ENCODE measurements at regions not wholly inside any gene's neighbourhood (a gene's known extent, or its start where the extent isn't known, plus 50 kb on each side); places are given as distances from the start of the nearest gene placed in this dataset.
"Not testable (repeated sequence)": the region's sequence is repeated elsewhere in the genome, so short reads cannot be mapped to it uniquely, and the experiment has no call there.

DNA sequence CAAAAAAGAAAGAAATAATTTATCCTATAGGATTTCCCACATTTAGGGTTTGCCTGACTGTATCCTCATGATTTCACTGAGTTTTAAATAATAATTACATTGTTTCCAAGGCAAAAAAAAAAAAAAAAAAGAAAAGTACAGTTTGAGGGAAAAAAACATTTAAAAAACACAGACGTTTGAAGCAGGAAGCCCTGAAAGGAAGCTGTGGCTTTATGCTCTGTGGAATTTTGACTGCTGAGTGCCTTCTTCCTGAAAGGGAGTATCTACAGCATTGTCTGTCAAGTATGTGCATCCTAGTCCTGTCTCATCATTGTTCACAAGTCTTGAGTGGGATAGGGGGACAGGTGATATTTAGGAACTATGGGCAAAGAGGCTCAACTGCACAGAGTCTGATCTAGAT is 493.3 kb downstream of the RPIA start:
- H3K27me3 ChIP-seq; ATAC-seq; H3K9me3 ChIP-seq; H3K4me1 ChIP-seq; H3K4me3 ChIP-seq; DNase-seq; intact Hi-C loops (cut with DNase I); H3K36me3 ChIP-seq; H3K27ac ChIP-seq: not testable (repeated sequence)

- DNase-seq; H3K27me3 ChIP-seq; H3K4me3 ChIP-seq; H3K36me3 ChIP-seq; ATAC-seq; H3K9me3 ChIP-seq; H3K27ac ChIP-seq; H3K4me1 ChIP-seq; intact Hi-C loops (cut with DNase I): not testable (repeated sequence)
Observed at GRCh38 chr2:89195636-89196251, 504.3 kb downstream of the RPIA start.

GRCh38 chr2:89196719-89197118 is 505.2 kb downstream of the RPIA start:
- H3K27ac ChIP-seq; H3K36me3 ChIP-seq; H3K4me1 ChIP-seq; DNase-seq; ATAC-seq; H3K9me3 ChIP-seq; H3K27me3 ChIP-seq; H3K4me3 ChIP-seq; intact Hi-C loops (cut with DNase I): not testable (repeated sequence)

- ATAC-seq; H3K4me3 ChIP-seq; intact Hi-C loops (cut with DNase I); H3K9me3 ChIP-seq; DNase-seq; H3K27me3 ChIP-seq; H3K36me3 ChIP-seq; H3K27ac ChIP-seq; H3K4me1 ChIP-seq: not testable (repeated sequence)
Observed at GRCh38 chr2:89198026-89198425, 506.6 kb downstream of the RPIA start.

GRCh38 chr2:89199453-89200246 is 508.2 kb downstream of the RPIA start:
- H3K27me3 ChIP-seq; ATAC-seq; H3K9me3 ChIP-seq; H3K36me3 ChIP-seq; H3K27ac ChIP-seq; H3K4me1 ChIP-seq; DNase-seq; intact Hi-C loops (cut with DNase I); H3K4me3 ChIP-seq: not testable (repeated sequence)

- H3K36me3 ChIP-seq; intact Hi-C loops (cut with DNase I); H3K27ac ChIP-seq; H3K4me1 ChIP-seq; H3K27me3 ChIP-seq; H3K9me3 ChIP-seq; DNase-seq; H3K4me3 ChIP-seq; ATAC-seq: not testable (repeated sequence)
Observed at GRCh38 chr2:89200247-89200527, 508.7 kb downstream of the RPIA start.

DNA sequence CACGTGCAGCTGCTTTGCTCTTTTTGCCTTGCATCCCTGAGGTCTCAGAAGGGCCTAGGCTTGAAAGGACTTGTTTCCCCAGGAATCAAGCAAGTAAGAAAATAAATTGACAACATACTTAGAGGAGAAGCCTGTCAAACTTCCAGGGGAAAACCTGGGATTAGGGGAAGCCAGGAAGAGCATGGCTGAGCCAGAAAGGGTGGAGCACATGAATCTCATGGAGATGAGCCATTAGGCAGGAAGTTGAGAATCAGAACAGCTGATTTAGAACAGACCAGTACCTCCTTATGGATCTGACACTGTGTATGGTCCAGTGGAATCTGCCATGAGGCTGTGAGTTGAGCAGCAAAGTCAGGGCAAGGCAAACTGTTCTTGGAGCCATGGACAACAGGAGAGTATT is 511.0 kb downstream of the RPIA start:
- H3K27me3 ChIP-seq; DNase-seq; H3K9me3 ChIP-seq; H3K4me1 ChIP-seq; intact Hi-C loops (cut with DNase I); H3K36me3 ChIP-seq; H3K27ac ChIP-seq; ATAC-seq; H3K4me3 ChIP-seq: not testable (repeated sequence)

- DNase-seq (peak in 2 of 4 donors; percentile 13 to 79), ATAC-seq (peak; percentile 79)
- H3K4me1 ChIP-seq; H3K27me3 ChIP-seq; intact Hi-C loops (cut with DNase I); H3K36me3 ChIP-seq; H3K9me3 ChIP-seq; H3K27ac ChIP-seq; H3K4me3 ChIP-seq: not testable (repeated sequence)
- TF ChIP-seq, protein P1, sequence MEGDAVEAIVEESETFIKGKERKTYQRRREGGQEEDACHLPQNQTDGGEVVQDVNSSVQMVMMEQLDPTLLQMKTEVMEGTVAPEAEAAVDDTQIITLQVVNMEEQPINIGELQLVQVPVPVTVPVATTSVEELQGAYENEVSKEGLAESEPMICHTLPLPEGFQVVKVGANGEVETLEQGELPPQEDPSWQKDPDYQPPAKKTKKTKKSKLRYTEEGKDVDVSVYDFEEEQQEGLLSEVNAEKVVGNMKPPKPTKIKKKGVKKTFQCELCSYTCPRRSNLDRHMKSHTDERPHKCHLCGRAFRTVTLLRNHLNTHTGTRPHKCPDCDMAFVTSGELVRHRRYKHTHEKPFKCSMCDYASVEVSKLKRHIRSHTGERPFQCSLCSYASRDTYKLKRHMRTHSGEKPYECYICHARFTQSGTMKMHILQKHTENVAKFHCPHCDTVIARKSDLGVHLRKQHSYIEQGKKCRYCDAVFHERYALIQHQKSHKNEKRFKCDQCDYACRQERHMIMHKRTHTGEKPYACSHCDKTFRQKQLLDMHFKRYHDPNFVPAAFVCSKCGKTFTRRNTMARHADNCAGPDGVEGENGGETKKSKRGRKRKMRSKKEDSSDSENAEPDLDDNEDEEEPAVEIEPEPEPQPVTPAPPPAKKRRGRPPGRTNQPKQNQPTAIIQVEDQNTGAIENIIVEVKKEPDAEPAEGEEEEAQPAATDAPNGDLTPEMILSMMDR (IDR thresholded peaks at IDR 0.05) = peak; percentile 30 to 33
Observed at GRCh38 chr2:89205153-89205552, 513.7 kb downstream of the RPIA start.

DNA sequence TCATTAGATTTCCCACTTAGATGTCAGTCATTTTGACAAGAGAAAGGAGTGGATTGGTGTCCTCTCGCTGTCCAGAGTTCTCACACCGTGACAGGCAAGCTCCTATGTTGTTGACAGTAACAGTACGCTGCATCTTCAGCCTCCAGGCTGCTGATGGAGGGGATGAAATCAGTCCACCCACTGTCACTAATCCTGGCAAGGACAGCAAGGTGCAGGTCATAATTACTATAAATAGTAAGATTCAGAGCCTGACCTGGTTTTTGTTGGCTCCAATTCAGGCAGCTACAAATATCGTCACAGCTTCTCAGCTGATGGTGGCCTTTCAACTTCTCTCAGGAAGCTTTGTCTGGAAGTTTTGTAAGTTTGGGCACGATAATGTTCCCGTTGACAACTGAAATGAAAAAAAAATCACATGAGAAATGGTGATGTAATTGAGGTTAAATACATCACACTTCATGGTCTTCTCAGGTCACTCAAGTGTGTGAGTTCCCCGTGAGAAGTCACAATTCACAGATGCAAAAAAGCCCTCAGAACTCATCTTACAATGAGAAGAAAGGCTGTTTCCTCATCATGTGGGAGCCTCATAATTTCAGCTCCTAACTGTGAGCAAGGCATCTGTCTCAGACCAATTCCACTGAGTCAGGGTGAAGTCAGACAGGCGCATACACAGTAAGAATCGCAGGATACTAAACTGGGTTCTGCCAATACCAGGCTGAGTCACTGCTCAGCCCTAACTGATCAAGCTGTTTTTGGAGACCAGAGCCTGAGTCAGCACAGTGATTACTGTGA is 516.9 kb downstream of the RPIA start:
- intact Hi-C loops (cut with DNase I); H3K4me3 ChIP-seq; H3K36me3 ChIP-seq; H3K27ac ChIP-seq; DNase-seq; H3K4me1 ChIP-seq; H3K27me3 ChIP-seq; H3K9me3 ChIP-seq: not testable (repeated sequence)
- peak; percentile 75 for ATAC-seq

DNA sequence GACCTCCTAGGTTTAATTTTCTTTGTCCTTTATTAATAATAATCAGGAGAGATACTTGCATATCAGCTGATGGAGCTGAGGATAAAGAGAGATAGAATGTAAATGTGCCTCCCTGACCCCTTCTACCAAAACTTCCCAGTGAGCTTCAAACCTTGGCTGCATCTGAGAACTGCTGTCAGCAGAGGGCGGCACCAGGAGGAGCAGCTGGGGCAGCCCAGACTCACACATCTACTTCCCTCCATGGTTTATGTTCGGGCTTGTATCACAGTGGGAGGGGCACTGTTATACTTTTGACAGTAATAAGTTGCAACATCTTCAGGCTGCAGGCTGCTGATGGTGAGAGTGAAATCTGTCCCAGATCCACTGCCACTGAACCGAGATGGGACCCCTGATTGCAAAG is 521.7 kb downstream of the RPIA start:
- peak; percentile 79 for ATAC-seq

GRCh38 chr2:89213811-89214210 is 522.3 kb downstream of the RPIA start:
- ATAC-seq, H3K27ac ChIP-seq, DNase-seq: not testable (repeated sequence)

More for the DNA sequence above, 521.7 kb downstream of the RPIA start:
- H3K9me3 ChIP-seq; H3K27ac ChIP-seq; H3K4me3 ChIP-seq; intact Hi-C loops (cut with DNase I); H3K27me3 ChIP-seq; H3K4me1 ChIP-seq; H3K36me3 ChIP-seq: not testable (repeated sequence)
- DNase-seq = peak in 2 of 4 donors; percentile 22 to 57

GRCh38 chr2:89221474-89221873 is 530.0 kb downstream of the RPIA start:
- ATAC-seq; intact Hi-C loops (cut with DNase I); H3K4me3 ChIP-seq; H3K36me3 ChIP-seq; H3K9me3 ChIP-seq; DNase-seq; H3K27ac ChIP-seq; H3K4me1 ChIP-seq; H3K27me3 ChIP-seq: not testable (repeated sequence)

More at GRCh38 chr2:89213811-89214210, 522.3 kb downstream of the RPIA start:
- H3K36me3 ChIP-seq; H3K4me3 ChIP-seq; H3K4me1 ChIP-seq; H3K9me3 ChIP-seq; H3K27me3 ChIP-seq; intact Hi-C loops (cut with DNase I): not testable (repeated sequence)

All from left lung (tissue), 4 donors.